A549 (cell line): ENCODE measurements at regions not wholly inside any gene's neighbourhood (a gene's known extent, or its start where the extent isn't known, plus 50 kb on each side); places are given as distances from the start of the nearest gene placed in this dataset.
"Not testable (repeated sequence)": the region's sequence is repeated elsewhere in the genome, so short reads cannot be mapped to it uniquely, and the experiment has no call there.

Experiments used
- ATAC-seq, 2 experiments: fragments of 200-7000 bp in 1 of 2; fragments of >200 bp in 1 of 2; cut with Nextera tagmentation in 1 of 2; cut with Tn5 transposase in 1 of 2; 3 replicates each; pipeline versions ENCODE4 v1.8.0 to v1.9.1; 2018 to 2020; ENCODE audit warnings: mild to moderate bottlenecking in 1 of 2, moderate library complexity in 1 of 2
- CTCF ChIA-PET: fragments of 300-600 bp; sonication (Branson Sonifier 250); formaldehyde crosslinking; extraction: SDS; loops from one replicate; lab custom pipeline; 2021; ENCODE audit warnings: antibody characterized with exemption, inconsistent platforms; lab: Yijun Ruan, JAX
- POLR2A ChIA-PET: fragments of 350-600 bp; formaldehyde crosslinking; extraction: SDS; loops from one replicate; lab custom pipeline; 2021; ENCODE audit warnings: antibody characterized with exemption, inconsistent platforms; lab: Yijun Ruan, JAX
- DNase-seq, 2 experiments: peaks; one replicate each; pipeline versions ENCODE4 v3.0.0 to v3.0.0-alpha.2; 2011 to 2016; ENCODE audit warnings: low read depth in 1 of 2, low spot score in 1 of 2
- FAIRE-seq: peaks from 2 replicates; lab custom pipeline; 2011; peaks lifted over from hg19 to GRCh38; lab: Jason Lieb, UNC
- H3K27ac ChIP-seq, 2 experiments: fragments of >200 bp; sonication (Bioruptor Twin); formaldehyde crosslinking; 3 replicates each; pipeline ENCODE4 v1.5.1; 2016 to 2017
- H3K4me1 ChIP-seq: fragments of >200 bp; sonication (Bioruptor Twin); formaldehyde crosslinking; 3 replicates; pipeline ENCODE4 v1.6.1; 2016
- H3K4me2 ChIP-seq: fragments of >200 bp; sonication (Bioruptor Twin); formaldehyde crosslinking; 3 replicates; pipeline ENCODE4 v1.6.1; 2016
- H3K4me3 ChIP-seq: fragments of >200 bp; sonication (Bioruptor Twin); formaldehyde crosslinking; 3 replicates; pipeline ENCODE4 v1.5.1; 2016
- H3K9me3 ChIP-seq: fragments of >200 bp; sonication (Bioruptor Twin); formaldehyde crosslinking; 3 replicates; pipeline ENCODE4 v1.6.1; 2016
- CHD4 ChIP-seq: fragments of 200-600 bp; sonication (generic); IDR thresholded peaks from 2 replicates; pipeline ENCODE4 v1.6.1; 2016; ENCODE audit warnings: antibody characterized with exemption, mild to moderate bottlenecking, borderline replicate concordance
- CTCF ChIP-seq: fragments of >200 bp; sonication (Bioruptor Twin); formaldehyde crosslinking; IDR thresholded peaks from 3 replicates; pipeline ENCODE4 v1.5.1; 2016
- ELK1 ChIP-seq: fragments of 150-350 bp; IDR thresholded peaks from 2 replicates; pipeline ENCODE4 v1.6.1; 2014; ENCODE audit warnings: low read depth, mild to moderate bottlenecking, low read length
- FOSB ChIP-seq: fragments of 250-450 bp; sonication (Bioruptor Pico); IDR thresholded peaks from 2 replicates; pipeline ENCODE4 v1.5.0; 2020; ENCODE audit warnings: mild to moderate bottlenecking, moderate library complexity
- GATA3 ChIP-seq: IDR thresholded peaks from 2 replicates; pipeline ENCODE4 v1.6.1; 2012; ENCODE audit warnings: borderline replicate concordance
- JUN ChIP-seq, 2 experiments: fragments of >200 bp; sonication (Bioruptor Twin); formaldehyde crosslinking; IDR thresholded peaks; 2 replicates in 1 of 2; 3 replicates in 1 of 2; pipeline ENCODE4 v1.6.1; 2016 to 2017
- KDM1A ChIP-seq: fragments of 200-600 bp; sonication (generic); IDR thresholded peaks from 2 replicates; pipeline ENCODE4 v1.6.1; 2016; ENCODE audit warnings: low read depth, mild to moderate bottlenecking
- MAFK ChIP-seq: fragments of 450-650 bp; IDR thresholded peaks from 2 replicates; pipeline ENCODE4 v1.6.1; 2014; ENCODE audit not compliant: partially characterized antibody
- MYC ChIP-seq: IDR thresholded peaks from 2 replicates; pipeline ENCODE4 v1.6.1; 2012; ENCODE audit warnings: mild to moderate bottlenecking, inconsistent platforms, low read length, improper control_type of control experiment, borderline replicate concordance
- PBX3 ChIP-seq: IDR thresholded peaks from 2 replicates; pipeline ENCODE4 v1.6.1; 2012
- POLR2AphosphoS2 ChIP-seq: conservative IDR thresholded peaks from 2 replicates; pipeline ENCODE4 v1.6.1; 2012; ENCODE audit warnings: low read length, improper control_type of control experiment, inconsistent platforms
- RAD21 ChIP-seq, 2 experiments: fragments of >200 bp in 1 of 2; sonication (Bioruptor Twin) in 1 of 2; formaldehyde crosslinking in 1 of 2; IDR thresholded peaks in 1 of 2; conservative IDR thresholded peaks in 1 of 2; 2 replicates in 1 of 2; 3 replicates in 1 of 2; pipeline ENCODE4 v1.6.1; 2012 to 2018; ENCODE audit warnings: inconsistent platforms in 1 of 2
- RCOR1 ChIP-seq: fragments of 150-350 bp; IDR thresholded peaks from 2 replicates; pipeline ENCODE4 v1.6.1; 2014; ENCODE audit warnings: antibody characterized with exemption, low read length, low read depth
- RNF2 ChIP-seq: fragments of 200-600 bp; sonication (generic); IDR thresholded peaks from 2 replicates; pipeline ENCODE4 v1.6.1; 2016; ENCODE audit warnings: low read depth, mild to moderate bottlenecking, antibody characterized with exemption, moderate library complexity, borderline replicate concordance
- SMC3 ChIP-seq: fragments of >200 bp; sonication (Bioruptor Twin); formaldehyde crosslinking; IDR thresholded peaks from 3 replicates; pipeline ENCODE4 v1.6.1; 2018; ENCODE audit warnings: inconsistent platforms
- TP53 ChIP-seq: fragments of 250-450 bp; sonication (Bioruptor Pico); IDR thresholded peaks from 2 replicates; pipeline ENCODE4 v1.5.0; 2021; ENCODE audit warnings: mild to moderate bottlenecking, moderate library complexity
- USF2 ChIP-seq: fragments of 450-650 bp; IDR thresholded peaks from 2 replicates; pipeline ENCODE4 v1.6.1; 2014; ENCODE audit warnings: antibody characterized with exemption
- ZC3H11A ChIP-seq: fragments of 450-650 bp; IDR thresholded peaks from 2 replicates; pipeline ENCODE4 v1.6.1; 2014; ENCODE audit warnings: antibody characterized with exemption, mild to moderate bottlenecking
- WGBS: methylation state at CpG from one replicate; pipeline ENCODE4 v1.1.6; 2017; ENCODE audit errors: missing lambda C conversion rate; 5-methylcytosine and 5-hydroxymethylcytosine counted together
- TF ChIP-seq, protein P1 (sequence below): IDR thresholded peaks from 2 replicates; pipeline ENCODE4 v1.6.1; 2012

DNA sequence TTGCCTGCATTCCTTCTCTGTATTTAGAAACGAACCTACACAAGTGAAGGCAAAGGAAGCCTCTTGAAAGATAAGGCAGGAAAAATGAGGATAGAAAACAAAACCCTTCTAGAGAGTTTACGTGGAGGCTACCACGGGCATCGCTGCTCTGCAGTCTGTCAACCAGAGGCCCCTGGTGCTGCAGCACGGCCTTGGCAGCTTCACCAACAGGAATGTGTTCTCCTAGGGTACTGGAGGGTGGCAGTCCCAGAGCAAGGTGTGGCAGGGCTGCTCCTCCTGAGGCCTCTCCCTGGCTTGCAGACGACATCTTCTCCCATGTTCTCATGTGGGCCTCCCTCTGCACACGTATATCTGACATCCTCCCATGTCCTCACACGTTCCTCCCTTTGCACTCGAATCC, 57.6 kb upstream of the SAMD11 start:
- FAIRE-seq (no peak), DNase-seq (peak in 1 of 2 experiments; percentile 2), ATAC-seq (peak in 1 of 2 experiments; percentile 26; a peak in 1 of 6 replicates)
- ChIA-PET CTCF (no interaction called here), POLR2A (no interaction called here)
- TF ChIP-seq KDM1A = no peak
- no peak for TF ChIP-seq USF2
- H3K9me3 ChIP-seq = no peaks in the 10 kb centered on the region
- H3K4me3 ChIP-seq = no peak overlapping the region
- no peaks in the 10 kb centered on the region for H3K4me1 ChIP-seq
- no peak overlapping the region for H3K4me2 ChIP-seq
- no peak overlapping the region for H3K27ac ChIP-seq
- 54% methylated on average over 9 of the region's 9 CpGs for WGBS

DNA sequence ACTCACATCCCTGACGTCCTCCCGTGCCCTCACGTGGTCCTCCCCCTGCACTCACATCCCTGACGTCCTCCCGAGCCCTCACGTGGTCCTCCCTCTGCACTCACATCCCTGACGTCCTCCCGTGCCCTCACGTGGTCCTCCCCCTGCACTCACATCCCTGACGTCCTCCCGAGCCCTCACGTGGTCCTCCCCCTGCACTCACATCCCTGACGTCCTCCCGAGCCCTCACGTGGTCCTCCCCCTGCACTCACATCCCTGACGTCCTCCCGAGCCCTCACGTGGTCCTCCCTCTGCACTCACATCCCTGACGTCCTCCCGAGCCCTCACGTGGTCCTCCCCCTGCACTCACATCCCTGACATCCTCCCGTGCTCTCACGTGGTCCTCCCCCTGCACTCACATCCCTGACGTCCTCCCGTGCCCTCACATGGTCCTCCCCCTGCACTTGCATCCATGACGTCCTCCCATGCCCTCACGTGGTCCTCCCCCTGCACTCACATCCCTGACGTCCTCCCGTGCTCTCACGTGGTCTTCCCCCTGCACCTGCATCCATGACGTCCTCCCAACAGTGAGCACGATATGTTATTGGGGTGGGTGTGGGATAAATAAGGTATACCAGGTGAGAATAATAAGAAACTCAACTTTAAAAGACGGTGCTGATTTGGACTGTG, 57.0 kb upstream of the SAMD11 start:
- FAIRE-seq, CTCF ChIA-PET, H3K4me3 ChIP-seq, H3K9me3 ChIP-seq, POLR2A ChIA-PET, ATAC-seq, H3K27ac ChIP-seq, H3K4me1 ChIP-seq, H3K4me2 ChIP-seq, DNase-seq: not testable (repeated sequence)
- 7% methylated on average over 21 of the region's 33 CpGs for WGBS

GRCh38 chr1:867550-867949, 56.2 kb upstream of the SAMD11 start:
- 16% methylated on average over 4 of the region's 4 CpGs for WGBS
- H3K9me3 ChIP-seq, ATAC-seq, POLR2A ChIA-PET, H3K27ac ChIP-seq, DNase-seq, H3K4me3 ChIP-seq, CTCF ChIA-PET, FAIRE-seq, H3K4me2 ChIP-seq, H3K4me1 ChIP-seq: not testable (repeated sequence)

DNA sequence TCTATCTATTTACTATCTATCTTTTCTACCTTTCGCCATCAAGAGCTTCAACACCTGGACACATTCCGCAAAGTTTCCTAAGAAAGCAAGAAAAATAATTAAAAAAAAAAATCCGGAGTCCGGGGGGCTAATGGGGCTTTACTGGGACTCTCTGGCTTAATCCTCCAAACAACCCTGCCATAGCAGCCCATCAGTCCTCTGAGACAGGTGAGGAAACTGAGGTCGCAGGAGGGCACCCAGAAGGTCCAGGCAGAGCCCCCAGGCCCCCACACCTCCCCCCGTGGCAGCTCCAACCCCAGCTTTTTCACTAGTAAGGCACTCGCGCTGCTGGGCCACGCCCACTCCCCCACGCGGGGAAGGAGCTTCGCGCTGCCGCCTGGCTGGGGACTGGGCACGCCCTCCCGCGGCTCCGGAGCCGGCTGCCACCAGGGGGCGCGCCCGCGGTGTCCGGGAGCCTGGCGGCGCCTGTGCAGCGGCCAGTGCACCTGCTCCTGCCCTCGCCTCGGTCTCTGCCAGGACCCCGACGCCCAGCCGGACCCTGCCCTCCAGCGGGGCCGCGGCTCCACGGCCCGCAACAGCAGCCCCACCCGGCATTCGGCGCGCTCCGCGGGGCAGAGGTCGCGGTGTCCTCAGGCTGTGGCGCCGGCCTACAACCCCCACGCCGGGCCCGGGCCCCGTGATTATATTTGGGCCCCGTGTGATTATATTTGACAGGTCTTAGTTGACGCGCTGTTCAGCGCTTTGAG, 54.1 kb upstream of the SAMD11 start:
- Histone ChIP-seq H3K27ac (peak overlapping the region in 1 of 2 experiments; percentile 62; a peak in 2 of 6 replicates), H3K9me3 (no peaks in the 10 kb centered on the region), H3K4me1 (no peaks in the 10 kb centered on the region), H3K4me3 (no peak overlapping the region), H3K4me2 (peak overlapping the region; percentile 89)
- TF ChIP-seq CTCF (peak; percentile 76), ELK1 (no peak), MYC (no peak), CHD4 (no peak), ZC3H11A (no peak), POLR2AphosphoS2 (no peak), JUN (IDR thresholded peaks at IDR 0.05) (no peak), MAFK (no peak), TP53 (CRISPR knock-in tag) (no peak), RCOR1 (no peak), RAD21 (conservative IDR thresholded peaks at IDR 0.05 in 1 of 2, IDR thresholded peaks at IDR 0.05 in 1 of 2) (peak in 1 of 2 experiments; percentile 58; a peak in 3 of 5 replicates), PBX3 (no peak), SMC3 (peak; percentile 68), GATA3 (no peak), FOSB (no peak), RNF2 (no peak)
- TF ChIP-seq, protein P1, sequence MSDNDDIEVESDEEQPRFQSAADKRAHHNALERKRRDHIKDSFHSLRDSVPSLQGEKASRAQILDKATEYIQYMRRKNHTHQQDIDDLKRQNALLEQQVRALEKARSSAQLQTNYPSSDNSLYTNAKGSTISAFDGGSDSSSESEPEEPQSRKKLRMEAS = peak; percentile 53; the same call in 1 of the 2 replicates
- ChIA-PET CTCF (interaction anchor here (0.6 to 1.1 kb wide), 12 partner anchors 14 to 106 kb away, joined by 3 to 15 read pairs (median 4); no protein-coding TSS in a partner anchor), POLR2A (no interaction called here)
- FAIRE-seq = no peak
- DNase-seq = peak; percentile 39 to 42
- WGBS = 56% methylated on average over 13 of the region's 55 CpGs
- ATAC-seq = peak; percentile 93 to 98
